ENCODE measurements at regions not wholly inside any gene's neighbourhood (a gene's known extent, or its start where the extent isn't known, plus 50 kb on each side); places are given as distances from the start of the nearest gene placed in this dataset.

DNA sequence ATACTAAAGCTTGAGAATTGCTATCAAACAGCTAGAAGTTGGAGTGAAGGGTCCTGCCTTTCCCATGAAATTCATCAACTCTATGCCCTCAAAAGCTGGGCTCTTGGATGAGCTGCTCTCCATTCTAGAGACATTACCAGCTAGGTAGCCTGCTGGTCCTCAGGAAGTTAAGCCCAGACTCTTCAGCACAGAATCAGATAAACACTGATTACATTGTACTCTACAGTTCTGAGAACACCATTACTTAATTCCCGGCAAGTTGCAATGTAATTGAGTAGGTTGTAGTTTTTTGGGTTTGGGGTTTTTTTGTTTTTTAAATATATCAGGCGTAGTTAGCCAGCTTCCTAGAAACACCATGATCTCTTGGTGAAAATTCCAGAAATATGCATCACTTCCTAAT lies 84.1 kb upstream of the PIK3CG start:
- BruUV-seq (replicated peaks) = no TSS peak
- no peak overlapping the region for H3K9ac ChIP-seq (ENCODE audit: low read length)
- DNase-seq (ENCODE audit: low read depth, low spot score) = no peak
- no peak overlapping the region for H3K4me3 ChIP-seq (replicated peaks in 1 of 2; ENCODE audit: low read depth in 1 of 2, low read length in 2 of 2)
- no peaks in the 10 kb centered on the region for H4K20me1 ChIP-seq (ENCODE audit: insufficient read depth)
- CTCF ChIA-PET = interaction anchor here (0.9 to 1.5 kb wide), 2 partner anchors 12 to 414 kb away, joined by 3 to 5 read pairs; no protein-coding TSS in a partner anchor
- H3K79me2 ChIP-seq (ENCODE audit: insufficient read depth, low read length) = no peaks in the 10 kb centered on the region
- TF ChIP-seq TCF7L2 (IDR thresholded peaks at IDR 0.05; ENCODE audit: borderline replicate concordance, extremely low read depth, insufficient read depth, insufficient read length) = no peak
- TF ChIP-seq ELF1 (IDR thresholded peaks at IDR 0.05; ENCODE audit: borderline replicate concordance, low read depth) = no peak
- RAD21 ChIA-PET (ENCODE audit: low non-redundant PET in 1 of 2, low total read pairs in 2 of 2, uncharacterized antibody in 2 of 2, unreplicated experiment in 2 of 2) = no interaction called here
- H3K9me3 ChIP-seq (ENCODE audit: control insufficient read depth in 1 of 2, insufficient read depth in 1 of 2, low read depth in 1 of 2, low read length in 2 of 2) = no peaks in the 10 kb centered on the region
- intact Hi-C loops (cut with micrococcal nuclease) = no loop called here
- POLR2A ChIA-PET = no interaction called here
- H3K36me3 ChIP-seq (ENCODE audit: control insufficient read depth in 1 of 2, insufficient read depth in 2 of 2, low read length in 2 of 2) = no peaks in the 10 kb centered on the region
- H2AFZ ChIP-seq (ENCODE audit: low read depth, low read length, poor library complexity, severe bottlenecking) = no peak overlapping the region
- H3K4me2 ChIP-seq (ENCODE audit: low read length) = no peak overlapping the region
- H3K27ac ChIP-seq (ENCODE audit: low read depth, low read length) = no peak overlapping the region
- no peaks in the 10 kb centered on the region for H3K9me2 ChIP-seq (ENCODE audit: insufficient read depth)
- ATAC-seq = no peak
- no peaks in the 10 kb centered on the region for H3K27me3 ChIP-seq (ENCODE audit: insufficient read depth, low read length)
- H3K4me1 ChIP-seq (ENCODE audit: control insufficient read depth in 1 of 2, insufficient read depth in 2 of 2, low read length in 2 of 2) = peaks cover 14 to 52% of the 10 kb centered on the region in 2 experiments

- Histone ChIP-seq H2AFZ (ENCODE audit: low read depth, low read length, poor library complexity, severe bottlenecking) (no peak overlapping the region), H3K9me2 (ENCODE audit: insufficient read depth) (no peaks in the 10 kb centered on the region), H3K4me1 (ENCODE audit: control insufficient read depth in 1 of 2, insufficient read depth in 2 of 2, low read length in 2 of 2) (peaks cover 8 to 42% of the 10 kb centered on the region in 2 experiments), H3K4me3 (replicated peaks in 1 of 2; ENCODE audit: low read depth in 1 of 2, low read length in 2 of 2) (no peak overlapping the region), H4K20me1 (ENCODE audit: insufficient read depth) (no peaks in the 10 kb centered on the region), H3K9me3 (ENCODE audit: control insufficient read depth in 1 of 2, insufficient read depth in 1 of 2, low read depth in 1 of 2, low read length in 2 of 2) (no peaks in the 10 kb centered on the region), H3K4me2 (ENCODE audit: low read length) (no peak overlapping the region), H3K9ac (ENCODE audit: low read length) (no peak overlapping the region), H3K79me2 (ENCODE audit: insufficient read depth, low read length) (no peaks in the 10 kb centered on the region), H3K27ac (ENCODE audit: low read depth, low read length) (no peak overlapping the region), H3K27me3 (ENCODE audit: insufficient read depth, low read length) (no peaks in the 10 kb centered on the region), H3K36me3 (ENCODE audit: control insufficient read depth in 1 of 2, insufficient read depth in 2 of 2, low read length in 2 of 2) (no peaks in the 10 kb centered on the region)
- CTCF ChIA-PET = interaction anchor here (1.5 kb wide), 1 partner anchor 11 kb away, joined by 5 read pairs; no protein-coding TSS in a partner anchor
- TF ChIP-seq SIN3A (IDR thresholded peaks at IDR 0.05; ENCODE audit: low read depth) (no peak), EZH2 (IDR thresholded peaks at IDR 0.05) (no peak), POLR2AphosphoS5 (IDR thresholded peaks at IDR 0.05; ENCODE audit: low read depth, low read length) (no peak)
- RAD21 ChIA-PET (ENCODE audit: low non-redundant PET in 1 of 2, low total read pairs in 2 of 2, uncharacterized antibody in 2 of 2, unreplicated experiment in 2 of 2) = no interaction called here
- DNase-seq (ENCODE audit: low read depth, low spot score) (no peak), ATAC-seq (no peak)
- intact Hi-C loops (cut with micrococcal nuclease) = no loop called here
- POLR2A ChIA-PET = no interaction called here
- BruUV-seq (replicated peaks) = no TSS peak
Observed at GRCh38 chr7:106781828-106782544, 83.1 kb upstream of the PIK3CG start.
